HFF-Myc (cell line): ENCODE measurements at regions not wholly inside any gene's neighbourhood (a gene's known extent, or its start where the extent isn't known, plus 50 kb on each side); places are given as distances from the start of the nearest gene placed in this dataset.
"Not testable (repeated sequence)": the region's sequence is repeated elsewhere in the genome, so short reads cannot be mapped to it uniquely, and the experiment has no call there.

Experiments
- DNase-seq: peaks from one replicate; pipeline ENCODE4 v3.0.0-alpha.2; 2011; ENCODE audit warnings: low read depth; ENCODE audit errors: extremely low read depth
- H3K4me3 ChIP-seq: replicated peaks from 2 replicates; pipeline ENCODE4 v1.5.1; 2011; ENCODE audit warnings: low read depth, mild to moderate bottlenecking, control low read depth, low read length
- CTCF ChIP-seq: IDR thresholded peaks from 2 replicates; pipeline ENCODE4 v1.5.1; 2012; ENCODE audit warnings: mild to moderate bottlenecking, low read depth, low read length, control low read depth; ENCODE audit errors: missing control alignments

DNA sequence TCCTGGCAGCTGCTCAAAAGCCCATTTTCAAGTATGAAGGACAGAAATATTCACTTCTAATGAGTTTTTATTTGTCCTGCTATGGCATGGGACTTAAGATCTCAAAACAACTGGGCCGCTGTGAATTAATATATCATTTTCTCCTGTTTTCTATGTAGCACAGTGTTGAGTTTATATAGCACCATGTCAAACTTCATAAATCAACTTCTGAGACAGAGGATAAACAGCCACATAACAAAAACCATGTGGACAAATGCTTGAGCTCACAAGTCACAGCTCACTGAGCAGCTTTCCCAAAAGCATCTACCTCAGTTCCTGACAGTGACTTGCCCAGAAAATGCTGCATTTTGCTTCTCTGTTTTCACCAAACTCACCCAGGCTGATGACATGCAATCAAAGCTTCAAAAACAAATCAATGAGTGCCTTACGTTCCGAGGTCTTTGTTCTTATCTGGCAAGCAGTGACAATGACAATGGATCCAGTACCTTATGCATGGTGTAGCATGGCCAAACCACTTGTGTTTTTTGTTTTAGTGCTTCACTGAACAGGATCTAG, 722.6 kb downstream of the LRRIQ3 start:
- no peak for TF ChIP-seq CTCF
- no peak overlapping the region for H3K4me3 ChIP-seq
- DNase-seq, result no peak

- DNase-seq, result no peak
- no peak for TF ChIP-seq CTCF
- no peak overlapping the region for H3K4me3 ChIP-seq
These were observed 725.2 kb downstream of the LRRIQ3 start for GRCh38 chr1:73472810-73473209.

DNA sequence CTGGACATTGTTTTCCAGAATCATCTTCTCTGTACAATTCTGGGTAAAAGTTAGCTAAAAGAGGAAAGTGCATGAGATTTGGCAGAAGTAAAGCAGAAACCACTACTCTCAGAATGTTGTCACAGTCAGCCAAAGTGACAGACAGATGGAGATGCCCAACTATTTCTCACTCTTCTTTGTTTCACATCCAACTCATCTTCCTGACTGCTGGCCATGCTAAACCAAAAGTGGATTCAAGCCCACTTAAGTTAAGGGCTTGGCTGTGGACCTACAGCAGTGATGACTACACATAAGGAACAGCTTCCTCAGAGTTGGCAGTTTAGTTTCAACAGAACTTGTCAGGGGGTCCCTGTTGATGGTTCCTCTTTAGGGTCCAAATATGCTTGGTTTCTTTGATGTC, 730.2 kb downstream of the LRRIQ3 start:
- no peak for DNase-seq
- no peak overlapping the region for H3K4me3 ChIP-seq
- TF ChIP-seq CTCF, result no peak

DNA sequence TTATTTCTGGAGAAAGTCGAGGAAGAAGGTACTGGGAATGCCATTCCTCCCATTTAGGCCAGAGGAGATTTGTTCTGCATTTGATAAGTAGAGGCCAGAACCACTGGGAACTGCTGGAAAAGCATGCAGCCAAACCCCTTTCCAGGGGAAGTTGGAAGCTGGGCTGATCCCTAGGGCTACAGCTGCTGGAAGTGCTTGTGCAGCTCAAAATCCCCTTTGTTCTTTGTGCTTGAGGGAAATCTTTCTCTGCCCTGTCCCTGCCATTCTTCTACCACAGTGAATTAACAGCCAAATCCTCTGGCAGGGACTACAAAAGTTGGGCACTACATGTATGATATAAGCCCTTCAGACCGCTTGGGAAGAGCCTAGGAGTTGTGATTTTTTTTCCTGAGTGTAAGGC, 734.1 kb downstream of the LRRIQ3 start:
- DNase-seq, result no peak
- H3K4me3 ChIP-seq, result no peak overlapping the region
- TF ChIP-seq CTCF, result no peak

GRCh38 chr1:73452522-73452921, 745.5 kb downstream of the LRRIQ3 start:
- TF ChIP-seq CTCF, result no peak
- no peak overlapping the region for H3K4me3 ChIP-seq
- no peak for DNase-seq

- not testable (repeated sequence) for H3K4me3 ChIP-seq, DNase-seq
These were observed 747.3 kb downstream of the LRRIQ3 start for GRCh38 chr1:73450668-73451067.

GRCh38 chr1:73411479-73411878, 786.5 kb downstream of the LRRIQ3 start:
- no peak for TF ChIP-seq CTCF
- no peak for DNase-seq
- no peak overlapping the region for H3K4me3 ChIP-seq
